Activated T-cell treated with anti-CD3 and anti-CD28 coated beads, Interleukin-2, amount 50 U/mL, for 4 hours (primary cell): ENCODE measurements at regions not wholly inside any gene's neighbourhood (a gene's known extent, or its start where the extent isn't known, plus 50 kb on each side); places are given as distances from the start of the nearest gene placed in this dataset.
"Not testable (repeated sequence)": the region's sequence is repeated elsewhere in the genome, so short reads cannot be mapped to it uniquely, and the experiment has no call there.

Experiments
- ATAC-seq, 2 donors: fragments of 200-7000 bp; cut with Tn5 transposase; one replicate each; pipeline ENCODE4 v1.10.0; 2021
- DNase-seq: peaks from one replicate; pipeline ENCODE4 v3.0.0-alpha.2; 2020
- H3K27me3 Mint-ChIP-seq: one replicate; pipeline ENCODE4 v1.8.0; 2021; ENCODE audit warnings: low read depth, mixed read lengths
- H3K36me3 Mint-ChIP-seq: one replicate; pipeline ENCODE4 v1.8.0; 2022; ENCODE audit warnings: mixed read lengths; ENCODE audit not compliant: insufficient read depth
- H3K4me1 Mint-ChIP-seq: one replicate; pipeline ENCODE4 v1.8.0; 2021; ENCODE audit warnings: low read depth, mixed read lengths
- H3K4me3 Mint-ChIP-seq: one replicate; pipeline ENCODE4 v1.8.0; 2021; ENCODE audit warnings: mild to moderate bottlenecking, moderate library complexity, mixed read lengths
- H3K9me3 Mint-ChIP-seq: one replicate; pipeline ENCODE4 v1.8.0; 2021; ENCODE audit warnings: mixed read lengths

DNA sequence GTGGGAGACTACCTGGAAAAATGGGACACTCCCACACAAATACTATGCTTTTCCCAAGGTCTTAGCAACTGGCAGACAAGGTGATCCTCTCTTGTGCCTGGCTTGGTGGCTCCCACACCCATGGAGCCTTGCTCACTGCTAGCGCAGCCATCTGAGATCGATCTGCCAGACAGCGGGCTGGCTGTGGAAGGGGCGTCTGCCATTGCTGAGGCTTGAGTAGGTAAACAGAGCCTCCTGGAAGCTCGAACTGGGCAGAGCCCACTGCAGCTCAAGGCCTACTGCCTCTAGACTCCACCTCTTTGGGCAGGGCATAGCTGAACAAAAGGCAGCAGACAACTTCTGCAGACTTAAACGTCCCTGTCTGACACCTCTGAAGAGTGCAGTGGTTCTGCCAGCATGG is 360.3 kb upstream of the EPHA3 start:
- ATAC-seq, H3K4me1 Mint-ChIP-seq, H3K36me3 Mint-ChIP-seq, H3K4me3 Mint-ChIP-seq, DNase-seq, H3K27me3 Mint-ChIP-seq: not testable (repeated sequence)
- peaks cover 11% of the 10 kb centered on the region for H3K9me3 Mint-ChIP-seq

DNA sequence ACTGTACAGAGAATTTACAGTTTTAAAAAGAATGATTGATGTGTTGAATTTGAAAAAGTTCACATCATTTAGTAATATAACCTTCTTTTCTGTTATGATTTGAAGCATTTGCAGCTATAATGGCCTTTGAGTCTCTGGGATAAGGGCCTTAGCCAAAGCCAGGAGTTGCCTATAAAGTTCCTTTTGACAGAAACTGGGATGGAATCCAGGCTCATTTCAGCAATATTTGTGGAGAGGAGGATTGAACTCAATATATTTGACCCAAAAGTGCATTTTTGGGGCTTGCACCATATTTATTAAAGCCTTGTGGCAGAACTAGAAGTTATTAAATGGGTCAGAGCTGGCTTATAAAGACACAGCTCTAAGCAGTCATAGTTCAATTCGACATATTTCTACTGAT is 348.7 kb upstream of the EPHA3 start:
- H3K4me1 Mint-ChIP-seq: no peaks in the 10 kb centered on the region
- ATAC-seq (no peak), DNase-seq (no peak)
- H3K4me3 Mint-ChIP-seq: no peak overlapping the region
- peaks cover 14% of the 10 kb centered on the region for H3K9me3 Mint-ChIP-seq
- no peaks in the 10 kb centered on the region for H3K27me3 Mint-ChIP-seq
- H3K36me3 Mint-ChIP-seq: no peaks in the 10 kb centered on the region

- no peak overlapping the region for H3K4me3 Mint-ChIP-seq
- DNase-seq: no peak
- H3K4me1 Mint-ChIP-seq: no peaks in the 10 kb centered on the region
- H3K9me3 Mint-ChIP-seq: peaks cover 17% of the 10 kb centered on the region
- ATAC-seq: no peak
- H3K27me3 Mint-ChIP-seq: no peaks in the 10 kb centered on the region
- no peaks in the 10 kb centered on the region for H3K36me3 Mint-ChIP-seq
Observed at GRCh38 chr3:88767746-88768145, 339.7 kb upstream of the EPHA3 start.

- DNase-seq: no peak
- no peaks in the 10 kb centered on the region for H3K36me3 Mint-ChIP-seq
- no peaks in the 10 kb centered on the region for H3K27me3 Mint-ChIP-seq
- no peak for ATAC-seq
- H3K9me3 Mint-ChIP-seq: peaks cover 14% of the 10 kb centered on the region
- H3K4me3 Mint-ChIP-seq: no peak overlapping the region
- H3K4me1 Mint-ChIP-seq: no peaks in the 10 kb centered on the region
Observed at GRCh38 chr3:88773766-88774165, 333.7 kb upstream of the EPHA3 start.

GRCh38 chr3:88775026-88775690 is 332.3 kb upstream of the EPHA3 start:
- no peaks in the 10 kb centered on the region for H3K36me3 Mint-ChIP-seq
- peaks cover 10% of the 10 kb centered on the region for H3K9me3 Mint-ChIP-seq
- H3K4me1 Mint-ChIP-seq: no peaks in the 10 kb centered on the region
- DNase-seq (no peak), ATAC-seq (no peak)
- H3K4me3 Mint-ChIP-seq: no peak overlapping the region
- H3K27me3 Mint-ChIP-seq: no peaks in the 10 kb centered on the region

DNA sequence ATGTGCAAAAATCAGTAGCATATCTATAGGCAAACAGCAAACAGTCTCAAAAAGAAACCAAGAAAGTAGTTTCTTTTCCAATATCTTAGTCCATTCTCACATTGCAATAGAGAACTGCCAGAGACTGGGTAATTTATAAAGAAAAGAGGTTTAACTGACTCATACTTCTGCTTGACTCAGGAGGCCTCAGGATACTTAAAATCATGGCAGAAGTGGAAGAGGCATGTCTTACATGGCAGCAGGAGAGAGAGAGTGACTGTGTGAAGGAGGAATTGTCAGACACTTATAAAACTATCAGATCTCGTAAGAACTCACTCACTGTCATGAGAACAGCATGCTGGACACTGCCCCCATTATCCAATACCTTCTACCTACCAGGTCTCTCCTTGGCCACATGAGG is 327.9 kb upstream of the EPHA3 start:
- no peaks in the 10 kb centered on the region for H3K4me1 Mint-ChIP-seq
- no peaks in the 10 kb centered on the region for H3K27me3 Mint-ChIP-seq
- H3K4me3 Mint-ChIP-seq: no peak overlapping the region
- ATAC-seq: no peak
- no peaks in the 10 kb centered on the region for H3K36me3 Mint-ChIP-seq
- H3K9me3 Mint-ChIP-seq: peaks cover 14% of the 10 kb centered on the region
- DNase-seq: no peak

GRCh38 chr3:88784925-88785324 is 322.5 kb upstream of the EPHA3 start:
- ATAC-seq: no peak
- H3K4me3 Mint-ChIP-seq: no peak overlapping the region
- H3K27me3 Mint-ChIP-seq: no peaks in the 10 kb centered on the region

GRCh38 chr3:88785841-88786240 is 321.6 kb upstream of the EPHA3 start:
- DNase-seq (no peak), ATAC-seq (no peak)
- H3K4me3 Mint-ChIP-seq: no peak overlapping the region
- peaks cover 18% of the 10 kb centered on the region for H3K9me3 Mint-ChIP-seq
- H3K27me3 Mint-ChIP-seq: no peaks in the 10 kb centered on the region
- H3K36me3 Mint-ChIP-seq: no peaks in the 10 kb centered on the region
- H3K4me1 Mint-ChIP-seq: no peaks in the 10 kb centered on the region

More at GRCh38 chr3:88784925-88785324, 322.5 kb upstream of the EPHA3 start:
- Mint-ChIP-seq H3K36me3 (no peaks in the 10 kb centered on the region), H3K9me3 (peaks cover 18% of the 10 kb centered on the region), H3K4me1 (no peaks in the 10 kb centered on the region)
- no peak for DNase-seq

- no peaks in the 10 kb centered on the region for H3K4me1 Mint-ChIP-seq
- DNase-seq (no peak), ATAC-seq (no peak)
- H3K9me3 Mint-ChIP-seq: peaks cover 22% of the 10 kb centered on the region
- H3K27me3 Mint-ChIP-seq: no peaks in the 10 kb centered on the region
- no peaks in the 10 kb centered on the region for H3K36me3 Mint-ChIP-seq
- no peak overlapping the region for H3K4me3 Mint-ChIP-seq
Observed at GRCh38 chr3:88795503-88795902, 311.9 kb upstream of the EPHA3 start.

- Mint-ChIP-seq H3K27me3 (no peaks in the 10 kb centered on the region), H3K4me1 (no peaks in the 10 kb centered on the region), H3K36me3 (no peaks in the 10 kb centered on the region), H3K9me3 (peaks cover 6% of the 10 kb centered on the region), H3K4me3 (no peak overlapping the region)
- ATAC-seq (no peak), DNase-seq (no peak)
Observed at GRCh38 chr3:88807491-88808105, 299.8 kb upstream of the EPHA3 start.

- H3K9me3 Mint-ChIP-seq: peaks cover 6% of the 10 kb centered on the region
- ATAC-seq (no peak), DNase-seq (no peak)
- no peak overlapping the region for H3K4me3 Mint-ChIP-seq
- H3K27me3 Mint-ChIP-seq: no peaks in the 10 kb centered on the region
- no peaks in the 10 kb centered on the region for H3K36me3 Mint-ChIP-seq
- H3K4me1 Mint-ChIP-seq: no peaks in the 10 kb centered on the region
Observed at GRCh38 chr3:88809993-88810392, 297.4 kb upstream of the EPHA3 start.

DNA sequence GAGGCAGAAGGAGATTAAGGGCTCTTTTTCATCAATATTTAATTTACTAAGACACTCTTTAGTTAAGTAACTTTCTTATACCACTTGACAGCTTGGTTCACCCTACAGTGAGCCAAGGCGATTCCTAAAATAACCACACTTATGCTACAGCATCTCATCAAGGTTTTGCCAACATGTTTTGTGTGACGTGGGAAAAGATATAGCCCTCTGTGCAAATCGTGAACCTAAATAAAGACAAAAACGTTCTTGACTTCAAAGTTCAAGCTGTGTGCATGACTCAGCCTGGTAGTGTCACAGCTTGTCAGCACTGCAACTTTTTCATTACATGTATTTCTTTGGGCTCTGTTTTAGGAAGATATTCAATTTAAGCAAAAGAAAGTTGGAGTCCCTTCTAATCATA is 297.0 kb upstream of the EPHA3 start:
- no peak overlapping the region for H3K4me3 Mint-ChIP-seq
- peaks cover 6% of the 10 kb centered on the region for H3K9me3 Mint-ChIP-seq
- no peak for ATAC-seq
- H3K27me3 Mint-ChIP-seq: no peaks in the 10 kb centered on the region
- no peaks in the 10 kb centered on the region for H3K4me1 Mint-ChIP-seq
- no peaks in the 10 kb centered on the region for H3K36me3 Mint-ChIP-seq
- no peak for DNase-seq

DNA sequence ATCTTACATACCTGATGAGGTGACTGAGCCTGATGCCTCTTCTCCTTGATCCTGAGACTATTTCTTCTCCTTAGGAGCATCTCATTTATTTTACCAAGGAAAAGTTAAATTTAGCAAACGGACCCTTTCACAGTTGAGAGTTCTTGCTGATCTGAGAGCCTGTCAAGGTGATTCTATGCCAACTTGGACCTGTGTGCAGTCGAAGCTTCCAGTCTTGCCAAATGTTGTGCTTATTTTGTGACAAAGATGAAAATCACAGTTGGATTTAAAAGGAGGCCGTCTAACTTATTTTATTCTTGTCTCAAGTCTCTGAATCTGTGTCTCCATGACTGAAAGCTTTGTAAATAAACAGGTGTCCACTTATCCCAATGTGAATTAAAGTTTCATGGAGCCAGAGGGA is 296.3 kb upstream of the EPHA3 start:
- Mint-ChIP-seq H3K9me3 (peaks cover 6% of the 10 kb centered on the region), H3K27me3 (no peaks in the 10 kb centered on the region), H3K36me3 (no peaks in the 10 kb centered on the region), H3K4me1 (no peaks in the 10 kb centered on the region), H3K4me3 (no peak overlapping the region)
- ATAC-seq: no peak
- no peak for DNase-seq

DNA sequence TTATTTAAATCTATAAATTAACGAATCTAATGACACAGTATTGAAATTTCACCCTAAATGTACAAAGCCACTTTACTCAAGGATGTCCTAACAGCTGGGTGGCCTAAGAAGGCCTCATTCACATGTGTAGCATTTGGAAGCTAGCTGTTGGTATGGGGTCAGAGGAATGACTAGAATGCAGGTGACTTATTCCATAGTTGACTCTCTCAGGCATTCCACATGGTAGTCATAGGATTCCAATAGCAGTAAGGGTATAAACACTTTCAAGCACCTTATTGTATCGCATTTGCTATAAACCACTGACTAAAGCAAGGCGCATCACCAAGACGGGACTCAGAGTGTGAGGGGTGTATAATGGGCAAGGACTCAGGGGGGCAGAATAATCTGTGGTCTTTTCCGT is 294.8 kb upstream of the EPHA3 start:
- no peak for DNase-seq
- no peaks in the 10 kb centered on the region for H3K27me3 Mint-ChIP-seq
- H3K9me3 Mint-ChIP-seq: peaks cover 6% of the 10 kb centered on the region
- ATAC-seq: no peak
- H3K36me3 Mint-ChIP-seq: no peaks in the 10 kb centered on the region
- no peak overlapping the region for H3K4me3 Mint-ChIP-seq
- no peaks in the 10 kb centered on the region for H3K4me1 Mint-ChIP-seq

- DNase-seq (no peak), ATAC-seq (no peak)
- no peaks in the 10 kb centered on the region for H3K4me1 Mint-ChIP-seq
- no peaks in the 10 kb centered on the region for H3K9me3 Mint-ChIP-seq
- H3K27me3 Mint-ChIP-seq: no peaks in the 10 kb centered on the region
- no peak overlapping the region for H3K4me3 Mint-ChIP-seq
- no peaks in the 10 kb centered on the region for H3K36me3 Mint-ChIP-seq
Observed at GRCh38 chr3:88816445-88816844, 291.0 kb upstream of the EPHA3 start.
